ENCODE measurements at regions not wholly inside any gene's neighbourhood (a gene's known extent, or its start where the extent isn't known, plus 50 kb on each side); places are given as distances from the start of the nearest gene placed in this dataset.

DNA sequence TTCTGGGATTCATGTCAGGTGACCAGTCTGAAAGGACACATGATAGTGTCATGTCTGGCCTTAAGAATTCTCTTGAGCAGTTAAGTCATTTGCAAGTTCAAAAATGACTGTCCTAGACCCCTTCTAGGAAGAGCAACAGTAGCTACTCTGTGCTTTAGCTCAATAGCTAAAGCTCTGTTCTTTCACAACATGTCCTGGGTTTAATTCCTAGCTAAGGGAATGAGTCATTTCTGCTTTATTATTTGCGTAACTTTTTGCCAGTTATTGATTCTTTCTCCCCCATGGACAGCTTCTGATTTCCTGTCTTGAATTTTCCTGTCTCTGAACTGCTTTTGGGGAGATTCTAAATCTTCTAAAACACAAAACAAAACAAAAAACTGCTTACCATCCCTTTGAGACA is 1055.8 kb upstream of the DIAPH2 start:
- TF ChIP-seq, protein P1, sequence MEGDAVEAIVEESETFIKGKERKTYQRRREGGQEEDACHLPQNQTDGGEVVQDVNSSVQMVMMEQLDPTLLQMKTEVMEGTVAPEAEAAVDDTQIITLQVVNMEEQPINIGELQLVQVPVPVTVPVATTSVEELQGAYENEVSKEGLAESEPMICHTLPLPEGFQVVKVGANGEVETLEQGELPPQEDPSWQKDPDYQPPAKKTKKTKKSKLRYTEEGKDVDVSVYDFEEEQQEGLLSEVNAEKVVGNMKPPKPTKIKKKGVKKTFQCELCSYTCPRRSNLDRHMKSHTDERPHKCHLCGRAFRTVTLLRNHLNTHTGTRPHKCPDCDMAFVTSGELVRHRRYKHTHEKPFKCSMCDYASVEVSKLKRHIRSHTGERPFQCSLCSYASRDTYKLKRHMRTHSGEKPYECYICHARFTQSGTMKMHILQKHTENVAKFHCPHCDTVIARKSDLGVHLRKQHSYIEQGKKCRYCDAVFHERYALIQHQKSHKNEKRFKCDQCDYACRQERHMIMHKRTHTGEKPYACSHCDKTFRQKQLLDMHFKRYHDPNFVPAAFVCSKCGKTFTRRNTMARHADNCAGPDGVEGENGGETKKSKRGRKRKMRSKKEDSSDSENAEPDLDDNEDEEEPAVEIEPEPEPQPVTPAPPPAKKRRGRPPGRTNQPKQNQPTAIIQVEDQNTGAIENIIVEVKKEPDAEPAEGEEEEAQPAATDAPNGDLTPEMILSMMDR (IDR thresholded peaks at IDR 0.05 in 4 of 5, conservative IDR thresholded peaks at IDR 0.05 in 1 of 5) = no peak
- TF ChIP-seq POLR2A (IDR thresholded peaks at IDR 0.05) = no peak
